Fibroblast of skin of abdomen (primary cell): ENCODE measurements at regions not wholly inside any gene's neighbourhood (a gene's known extent, or its start where the extent isn't known, plus 50 kb on each side); places are given as distances from the start of the nearest gene placed in this dataset.
A peak's percentile ranks its signal among the peaks of the same experiment; 100 is the strongest.
"Not testable (repeated sequence)": the region's sequence is repeated elsewhere in the genome, so short reads cannot be mapped to it uniquely, and the experiment has no call there.

ENCODE experiments used
- DNase-seq: peaks from one replicate; pipeline ENCODE4 v3.0.0-alpha.2; 2013

DNA sequence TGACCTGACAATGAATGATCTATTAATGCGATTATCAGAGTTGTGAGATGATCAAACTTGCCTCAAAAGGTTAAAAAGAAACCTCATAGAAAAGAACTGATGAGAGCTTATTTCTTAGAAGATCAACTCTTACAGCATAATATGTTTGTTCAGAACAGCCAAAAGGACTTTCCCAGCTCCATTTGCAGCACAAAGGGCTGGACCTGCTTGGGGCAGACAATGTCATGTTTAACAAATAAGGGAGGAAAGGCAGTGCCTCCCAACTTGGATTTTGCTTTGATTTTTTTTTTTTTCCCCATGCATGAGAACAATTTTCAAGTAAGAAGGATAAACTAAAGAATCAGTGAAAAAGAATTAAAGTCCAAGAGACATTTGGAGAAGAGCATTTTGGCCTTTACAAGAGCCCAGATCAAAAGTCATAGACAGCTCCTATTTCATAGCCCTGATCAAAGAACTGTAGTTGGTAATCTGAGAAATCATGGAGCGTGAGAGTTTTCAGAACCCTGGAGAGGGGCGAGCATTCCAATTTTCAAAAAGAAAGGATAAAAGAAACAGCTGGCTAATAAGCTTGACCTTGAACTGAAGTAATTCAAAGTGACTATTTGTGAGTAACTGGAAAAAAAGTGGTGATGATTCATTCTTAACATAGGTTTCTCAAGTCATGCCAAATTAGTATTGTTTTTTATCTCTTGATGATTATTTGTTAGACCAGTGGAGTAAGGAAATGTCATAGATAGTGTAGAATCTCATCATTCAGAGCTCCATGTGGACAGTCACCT is 136.0 kb upstream of the CFAP20DC start:
- DNase-seq, result peak; percentile 39

- DNase-seq, result no peak
These were observed 130.2 kb upstream of the CFAP20DC start for GRCh38 chr3:59180006-59180405.

DNA sequence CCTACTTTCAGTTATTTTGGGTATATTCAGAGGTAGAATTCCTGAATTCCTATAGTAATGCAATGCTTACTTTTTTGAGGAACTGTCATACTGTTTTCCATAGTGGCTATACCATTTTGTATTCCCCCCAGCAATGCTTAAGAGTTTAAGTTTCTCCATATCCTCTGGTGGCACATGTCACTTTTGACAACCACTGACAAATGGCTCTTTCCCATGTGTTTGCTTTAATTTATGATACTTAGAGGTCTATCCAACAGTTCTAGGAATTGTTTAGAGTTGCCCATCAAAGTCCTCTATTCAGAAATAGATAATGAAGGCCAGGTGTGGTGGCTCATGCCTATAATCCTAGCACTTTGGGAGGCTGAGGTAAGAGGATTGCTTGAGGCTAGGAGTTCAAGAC is 128.9 kb upstream of the CFAP20DC start:
- DNase-seq, result no peak

GRCh38 chr3:59171491-59171890 is 121.7 kb upstream of the CFAP20DC start:
- no peak for DNase-seq

- DNase-seq, result not testable (repeated sequence)
These were observed 120.3 kb upstream of the CFAP20DC start for GRCh38 chr3:59170166-59170565.

DNA sequence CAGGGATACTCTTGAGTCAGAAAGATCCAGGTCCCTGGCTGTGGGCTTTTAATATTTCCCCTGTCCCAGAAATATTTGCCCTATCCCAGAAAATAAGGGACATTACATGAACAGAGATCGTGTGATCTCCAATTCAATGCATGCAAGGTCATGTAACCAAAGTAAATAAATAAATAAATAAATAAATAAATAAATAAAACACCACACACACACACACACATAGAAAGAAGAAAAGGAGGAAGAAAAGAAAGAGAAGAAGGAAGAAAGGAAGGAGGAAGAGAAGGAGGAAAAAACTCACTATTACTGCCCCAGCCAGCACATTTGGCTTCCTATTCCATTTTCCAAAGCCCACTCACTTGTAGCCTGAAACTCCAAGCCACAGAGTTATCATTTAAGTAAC is 117.9 kb upstream of the CFAP20DC start:
- no peak for DNase-seq

- DNase-seq, result no peak
These were observed 114.1 kb upstream of the CFAP20DC start for GRCh38 chr3:59163953-59164352.

DNA sequence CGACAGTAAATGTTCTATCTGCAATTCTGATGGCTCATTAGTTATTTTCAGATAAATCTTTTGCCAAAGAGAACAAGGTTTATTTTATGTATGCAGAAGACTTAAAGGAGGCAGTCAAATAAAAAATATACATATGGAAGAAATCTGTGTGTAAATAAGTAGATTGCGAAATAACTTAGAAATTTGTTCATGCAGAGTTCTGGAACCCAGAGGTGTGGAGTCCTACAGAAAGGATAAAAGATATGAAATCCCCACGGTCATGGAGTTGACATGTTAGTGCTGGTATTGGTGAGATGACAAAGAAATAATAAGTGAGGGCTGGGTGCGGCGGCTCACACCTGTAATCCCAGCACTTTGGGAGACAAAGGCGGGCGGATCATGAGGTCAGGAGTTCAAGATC is 111.2 kb upstream of the CFAP20DC start:
- no peak for DNase-seq

DNA sequence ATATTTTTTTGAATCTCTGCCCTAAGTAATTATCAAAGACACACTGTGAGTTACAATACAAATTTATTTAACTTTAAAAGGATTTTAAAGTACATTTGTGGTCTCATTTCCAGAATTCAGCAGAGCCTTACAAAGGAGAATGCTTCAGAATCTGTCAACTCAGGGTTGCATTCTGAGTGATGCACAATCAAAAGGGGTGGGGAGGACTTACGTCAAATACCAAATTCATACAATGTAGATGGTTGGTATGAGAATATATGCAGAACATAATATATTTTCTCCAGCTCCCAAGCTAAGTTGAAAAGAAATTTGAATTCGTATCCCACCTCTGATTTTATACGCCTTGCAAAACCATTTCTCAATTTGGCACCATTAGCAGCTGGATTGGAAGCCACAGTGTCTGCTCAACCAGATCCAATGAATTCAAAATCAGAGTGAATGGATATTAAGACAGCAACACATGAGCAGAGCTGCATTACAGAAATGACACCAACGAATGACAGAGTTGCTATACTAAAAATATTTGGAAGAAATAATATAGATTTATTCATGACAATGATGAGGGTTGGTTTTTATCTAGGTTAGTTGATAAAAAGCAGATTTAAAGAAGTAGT is 110.4 kb upstream of the CFAP20DC start:
- no peak for DNase-seq

DNA sequence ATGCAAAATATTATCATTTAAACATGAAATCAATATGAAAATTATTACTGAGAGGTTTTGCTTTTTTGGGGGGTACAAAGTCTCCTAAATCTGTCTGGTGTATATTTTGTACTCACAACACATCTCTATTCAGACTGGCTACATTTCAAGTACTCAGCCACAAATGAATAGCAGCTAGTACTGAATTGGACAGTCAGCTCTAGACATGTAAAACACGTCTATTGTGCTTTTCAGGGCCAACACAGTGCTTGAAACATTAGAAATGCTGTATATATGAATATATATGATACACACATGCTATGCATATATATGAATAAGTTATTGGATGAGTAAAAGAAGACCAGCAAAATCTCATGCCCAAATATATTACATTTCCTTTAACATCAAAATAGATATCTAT is 103.8 kb upstream of the CFAP20DC start:
- no peak for DNase-seq

DNA sequence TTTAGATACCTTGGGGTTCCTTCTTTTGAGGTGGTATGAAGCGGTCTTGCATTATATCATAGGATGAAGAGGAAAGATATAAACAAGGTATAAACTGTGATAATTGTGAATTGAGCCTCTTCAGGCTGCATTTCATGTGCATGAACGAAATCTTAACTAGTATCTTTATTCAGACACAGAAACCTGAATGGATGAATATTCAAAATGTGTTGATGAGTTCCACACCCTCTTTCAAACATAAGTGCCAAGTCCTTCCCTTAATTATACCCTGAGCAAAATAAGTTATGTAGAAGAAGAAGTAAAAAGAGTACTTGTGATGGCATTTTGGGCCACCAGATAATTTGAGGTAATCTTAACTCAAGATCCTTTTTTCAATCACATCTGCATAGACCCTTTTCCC is 103.1 kb upstream of the CFAP20DC start:
- DNase-seq, result no peak

- no peak for DNase-seq
These were observed 100.2 kb upstream of the CFAP20DC start for GRCh38 chr3:59150039-59150438.

DNA sequence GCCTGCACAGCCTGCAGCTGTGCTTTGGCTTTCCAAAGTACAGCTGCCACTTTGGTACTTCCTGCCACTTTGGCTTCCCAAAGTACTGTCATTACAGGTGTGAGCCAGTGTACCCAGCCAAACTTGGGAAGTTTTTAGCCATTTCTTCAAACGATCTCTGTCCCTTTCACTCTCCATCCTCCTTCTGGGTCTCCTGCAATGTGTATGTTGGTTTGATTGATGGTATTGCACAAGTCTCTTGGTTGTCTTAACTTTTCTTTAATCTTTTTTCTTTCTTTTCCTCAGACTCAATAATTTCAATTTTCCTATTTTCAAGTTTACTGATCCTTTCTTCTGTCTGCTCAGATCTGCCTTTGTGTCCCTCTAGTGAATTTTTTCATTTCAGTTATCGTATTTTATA is 99.3 kb upstream of the CFAP20DC start:
- no peak for DNase-seq

DNA sequence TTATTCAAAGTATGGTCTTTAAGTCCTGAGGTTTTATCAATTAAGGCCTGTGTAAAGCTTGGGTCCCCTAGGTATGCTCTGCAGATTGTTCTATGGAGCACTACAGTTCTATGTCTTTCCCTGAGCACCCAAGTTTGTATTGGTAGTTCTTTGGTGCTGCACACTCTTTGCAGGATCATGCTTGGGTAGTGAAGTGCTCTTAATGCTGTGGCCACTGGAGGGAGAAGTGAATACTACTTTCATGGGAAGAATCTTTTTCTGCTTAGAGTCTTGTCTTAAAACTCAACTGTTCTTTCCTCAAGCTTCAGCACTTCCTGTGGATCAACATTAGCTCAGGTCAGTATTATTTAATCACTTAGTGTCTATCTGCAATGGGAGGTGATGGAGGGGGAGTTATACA is 93.6 kb upstream of the CFAP20DC start:
- no peak for DNase-seq

DNA sequence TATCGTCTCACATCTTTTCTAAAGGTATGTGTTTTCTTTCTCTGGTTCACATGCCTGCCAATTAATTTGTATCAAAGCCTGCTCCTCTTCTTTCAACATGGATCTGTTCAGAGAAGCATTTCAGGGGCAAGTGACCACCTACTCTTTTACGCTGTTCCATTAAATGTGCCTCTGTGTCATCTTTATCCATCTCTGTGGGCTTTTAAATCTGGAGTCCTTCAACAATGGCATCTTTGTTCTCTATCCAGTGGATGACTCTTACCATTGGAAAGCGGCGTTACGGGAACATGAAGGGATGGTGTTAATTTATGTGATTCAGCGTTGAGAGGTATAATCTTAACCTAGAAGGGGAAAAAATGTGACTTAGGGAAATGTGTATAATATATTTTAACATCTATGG is 92.7 kb upstream of the CFAP20DC start:
- no peak for DNase-seq

GRCh38 chr3:59138966-59139365 is 89.1 kb upstream of the CFAP20DC start:
- DNase-seq, result no peak

GRCh38 chr3:59137415-59137814 is 87.6 kb upstream of the CFAP20DC start:
- DNase-seq, result no peak

DNA sequence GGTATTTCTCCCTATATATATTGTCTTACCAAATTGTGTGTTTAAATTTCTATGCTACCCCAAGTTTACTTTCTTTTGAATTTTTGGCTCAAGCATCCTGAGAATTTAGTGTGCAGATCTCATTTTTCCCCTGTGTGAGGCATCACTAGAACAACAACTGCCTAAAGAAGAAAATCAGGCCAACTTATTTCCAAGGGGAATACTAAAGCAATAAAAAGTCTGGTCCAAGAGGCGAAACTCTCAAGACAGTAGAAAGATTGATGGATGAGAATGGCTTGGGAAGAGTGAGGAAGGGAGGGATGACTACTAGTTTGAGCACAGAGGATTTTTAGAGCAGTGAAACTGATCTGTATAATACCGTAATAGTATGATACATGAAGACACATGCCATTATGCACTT is 86.3 kb upstream of the CFAP20DC start:
- no peak for DNase-seq

DNA sequence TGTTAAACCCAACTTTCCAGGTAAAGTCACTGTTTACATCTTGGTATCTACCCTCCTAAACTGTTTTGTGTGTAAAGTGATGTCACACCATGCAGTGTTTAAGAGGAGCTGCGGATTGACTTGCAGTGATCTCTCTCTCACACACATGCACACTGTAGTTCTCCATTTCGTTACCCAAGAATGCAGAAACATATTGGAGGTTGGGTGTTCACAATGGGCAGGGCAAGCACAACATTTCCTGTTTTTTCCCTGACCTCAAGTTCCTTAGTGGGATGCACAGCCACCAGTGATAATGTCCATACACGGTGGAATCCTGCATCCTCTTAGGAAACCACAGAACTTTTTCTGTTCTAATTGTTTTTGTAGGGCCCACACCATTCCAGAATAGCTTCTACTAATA is 85.3 kb upstream of the CFAP20DC start:
- DNase-seq, result no peak

GRCh38 chr3:59133311-59133710 is 83.5 kb upstream of the CFAP20DC start:
- DNase-seq, result peak; percentile 76

DNA sequence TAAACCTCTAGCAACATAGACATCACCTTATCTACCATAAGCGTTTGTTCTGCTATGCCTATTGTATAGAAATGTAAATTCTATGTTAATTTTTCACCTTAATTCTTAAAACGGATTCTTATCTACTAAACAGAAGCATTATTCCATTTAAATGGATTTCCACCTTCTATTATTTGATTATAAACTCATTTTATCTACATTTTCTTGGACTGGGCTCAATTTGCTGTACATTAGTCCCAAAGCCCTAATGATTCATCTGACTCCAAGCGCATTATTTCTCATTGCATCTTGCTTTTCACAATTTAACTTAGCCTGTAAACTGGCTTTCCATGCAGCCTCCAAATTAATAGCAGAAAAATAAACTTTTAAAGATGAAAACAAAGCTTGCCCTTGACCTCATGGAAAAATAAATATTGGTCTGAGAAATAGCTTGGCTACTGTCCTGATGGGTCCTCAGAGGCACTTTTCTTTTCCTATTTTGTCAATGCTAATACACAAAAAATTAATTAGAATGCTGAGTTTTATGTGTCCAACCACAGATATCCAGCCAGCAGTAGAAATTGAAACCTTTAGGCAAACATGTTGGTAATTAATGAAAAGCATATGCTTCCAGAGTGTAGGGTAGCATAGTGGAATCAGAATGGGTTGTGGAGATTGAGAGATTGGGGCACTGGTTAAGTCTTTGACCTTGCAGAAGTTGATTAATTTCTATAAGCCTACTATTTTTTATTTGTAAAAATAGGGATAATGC is 81.4 kb upstream of the CFAP20DC start:
- peak; percentile 62 for DNase-seq

GRCh38 chr3:59128685-59129084 is 78.9 kb upstream of the CFAP20DC start:
- no peak for DNase-seq

DNA sequence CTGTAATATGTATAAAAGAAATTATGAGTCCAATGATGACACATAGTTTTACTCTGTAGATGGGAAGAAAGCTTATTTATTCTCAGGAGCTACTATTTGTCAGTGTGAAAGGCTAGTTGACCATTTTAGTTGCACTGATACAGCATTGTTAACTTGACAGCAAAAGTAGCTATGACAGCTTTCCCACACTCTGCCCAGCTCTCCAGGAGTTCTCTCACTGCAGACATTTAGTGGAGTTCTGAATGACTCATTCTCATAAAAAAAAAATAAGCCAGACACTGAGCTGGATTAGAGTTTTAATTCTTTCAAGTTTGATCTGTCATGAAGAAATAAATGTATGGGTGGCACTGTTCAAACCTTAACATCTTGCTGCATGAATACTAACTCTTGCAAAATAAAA is 77.2 kb upstream of the CFAP20DC start:
- peak; percentile 84 for DNase-seq

DNA sequence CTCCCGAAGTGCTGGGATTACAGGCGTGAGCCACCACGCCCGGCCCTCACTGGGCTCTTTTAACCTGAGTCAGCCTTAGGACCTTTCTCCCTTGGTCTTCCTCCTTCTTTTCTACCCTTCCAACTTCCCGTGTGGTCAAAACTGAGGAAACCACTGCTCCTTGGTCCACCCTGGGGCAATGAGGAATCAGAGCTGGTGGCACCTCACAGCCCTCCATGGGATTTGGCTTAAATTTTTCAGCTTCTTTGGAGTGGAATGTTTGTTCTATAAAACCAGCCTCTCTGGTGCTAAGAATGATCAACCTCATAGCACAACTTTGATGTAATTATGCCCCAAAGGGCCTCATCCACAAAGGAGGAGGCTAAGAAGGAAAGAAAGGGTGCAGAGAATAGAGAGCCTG is 76.6 kb upstream of the CFAP20DC start:
- no peak for DNase-seq
